ENCODE measurements at regions not wholly inside any gene's neighbourhood (a gene's known extent, or its start where the extent isn't known, plus 50 kb on each side); places are given as distances from the start of the nearest gene placed in this dataset.

DNA sequence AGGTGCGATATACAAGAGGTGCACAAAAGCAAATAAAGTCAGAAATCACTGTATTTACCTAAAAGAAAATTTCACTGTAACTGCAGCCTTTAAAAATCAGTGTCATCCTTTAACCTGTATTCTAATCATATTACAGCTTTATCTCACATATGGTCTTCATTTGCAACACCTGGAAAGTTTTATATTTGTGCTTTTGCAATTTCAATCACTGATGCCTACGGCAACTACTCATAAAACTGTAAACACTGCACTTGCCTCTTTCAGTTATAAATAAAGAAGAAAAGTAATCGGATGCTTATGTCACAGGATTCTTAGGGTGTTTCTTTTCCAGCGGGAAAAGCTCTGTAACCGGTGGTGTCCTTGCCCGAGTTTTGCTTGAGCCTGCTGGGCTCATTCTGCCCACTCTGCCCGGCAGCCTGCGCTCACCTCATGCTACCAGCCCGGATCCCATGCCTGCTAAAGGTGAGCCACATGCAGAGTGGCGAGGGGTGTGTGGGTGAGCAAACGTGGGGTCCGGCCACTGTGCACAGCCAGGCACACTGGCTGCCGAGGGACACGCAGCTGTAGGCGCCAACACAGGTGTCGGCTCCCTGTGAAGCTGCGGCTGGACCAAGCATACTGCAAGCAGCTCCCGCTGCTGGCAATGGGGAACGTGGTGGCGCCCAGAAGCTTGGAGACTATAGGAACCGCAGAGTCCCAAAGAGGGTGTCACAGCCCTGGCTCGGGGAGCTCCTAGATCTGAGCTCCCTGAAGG, 56.3 kb upstream of the ABCB5 start:
- no peaks in the 10 kb centered on the region for H3K9me2 ChIP-seq (replicated peaks; ENCODE audit: insufficient read depth)
- no peaks in the 10 kb centered on the region for H3K9me3 ChIP-seq (ENCODE audit: low read depth)
- H3K4me2 ChIP-seq = no peak overlapping the region
- no peaks in the 10 kb centered on the region for H3K4me1 ChIP-seq (ENCODE audit: insufficient read depth)
- no peaks in the 10 kb centered on the region for H3K27me3 ChIP-seq
- WGBS (ENCODE audit: low lambda C conversion rate, missing lambda C conversion rate) = 77% methylated on average over 22 of the region's 22 CpGs
- no peak overlapping the region for H3K4me3 ChIP-seq
- no peaks in the 10 kb centered on the region for H3K36me3 ChIP-seq (replicated peaks; ENCODE audit: insufficient read depth, low read depth)
- TF ChIP-seq CTCF (IDR thresholded peaks at IDR 0.05; ENCODE audit: poor library complexity) (no peak), EZH2 (IDR thresholded peaks at IDR 0.05; ENCODE audit: borderline replicate concordance) (no peak), EZH2phosphoT487 (IDR thresholded peaks at IDR 0.05; ENCODE audit: low read depth, severe bottlenecking, unreplicated experiment) (no peak)
- no peak overlapping the region for H3K27ac ChIP-seq
- no peak overlapping the region for H2AFZ ChIP-seq
- H3K79me2 ChIP-seq = no peaks in the 10 kb centered on the region
- DNase-seq (ENCODE audit: low spot score) = no peak
- H4K20me1 ChIP-seq (ENCODE audit: insufficient read depth, poor library complexity, severe bottlenecking) = no peaks in the 10 kb centered on the region

DNA sequence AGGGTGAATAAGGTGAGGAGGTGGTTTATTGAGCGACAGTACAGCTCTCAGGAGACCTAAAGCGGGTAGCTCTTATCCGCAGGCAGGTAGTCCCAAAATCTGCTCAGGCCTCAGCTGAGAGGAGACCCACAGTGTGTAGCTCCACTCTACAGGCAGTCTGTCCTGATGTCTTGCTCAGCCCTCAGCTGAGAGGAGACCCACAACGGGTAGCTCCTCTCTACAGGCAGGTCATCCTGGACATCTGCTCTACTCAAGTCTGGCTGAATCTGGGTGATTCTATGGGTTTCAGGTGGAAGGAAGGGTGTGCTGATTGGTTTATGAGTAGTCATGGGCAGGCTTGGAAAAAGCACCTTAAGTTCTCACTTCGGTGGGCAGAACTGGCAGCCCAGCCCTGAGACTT, 55.6 kb upstream of the ABCB5 start:
- Histone ChIP-seq H3K4me2 (no peak overlapping the region), H3K9me3 (ENCODE audit: low read depth) (no peaks in the 10 kb centered on the region), H3K9me2 (replicated peaks; ENCODE audit: insufficient read depth) (no peaks in the 10 kb centered on the region), H3K79me2 (no peaks in the 10 kb centered on the region), H2AFZ (no peak overlapping the region), H4K20me1 (ENCODE audit: insufficient read depth, poor library complexity, severe bottlenecking) (no peaks in the 10 kb centered on the region), H3K4me3 (no peak overlapping the region), H3K4me1 (ENCODE audit: insufficient read depth) (no peaks in the 10 kb centered on the region), H3K27me3 (no peaks in the 10 kb centered on the region), H3K27ac (no peak overlapping the region), H3K36me3 (replicated peaks; ENCODE audit: insufficient read depth, low read depth) (no peaks in the 10 kb centered on the region)
- DNase-seq (ENCODE audit: low spot score) = no peak
- WGBS (ENCODE audit: low lambda C conversion rate, missing lambda C conversion rate) = 95% methylated on average over 5 of the region's 5 CpGs
- TF ChIP-seq EZH2phosphoT487 (IDR thresholded peaks at IDR 0.05; ENCODE audit: low read depth, severe bottlenecking, unreplicated experiment) (no peak), CTCF (IDR thresholded peaks at IDR 0.05; ENCODE audit: poor library complexity) (no peak)

GRCh38 chr7:20560325-20561180, 54.9 kb upstream of the ABCB5 start:
- Histone ChIP-seq H3K79me2 (no peaks in the 10 kb centered on the region), H3K9me2 (replicated peaks; ENCODE audit: insufficient read depth) (no peaks in the 10 kb centered on the region), H3K4me1 (ENCODE audit: insufficient read depth) (no peaks in the 10 kb centered on the region), H3K4me3 (no peak overlapping the region), H3K36me3 (replicated peaks; ENCODE audit: insufficient read depth, low read depth) (no peaks in the 10 kb centered on the region), H4K20me1 (ENCODE audit: insufficient read depth, poor library complexity, severe bottlenecking) (no peaks in the 10 kb centered on the region), H3K27me3 (no peaks in the 10 kb centered on the region), H3K4me2 (no peak overlapping the region), H3K27ac (no peak overlapping the region), H3K9me3 (ENCODE audit: low read depth) (no peaks in the 10 kb centered on the region), H2AFZ (no peak overlapping the region)
- TF ChIP-seq CTCF (IDR thresholded peaks at IDR 0.05; ENCODE audit: poor library complexity) (no peak), EZH2 (IDR thresholded peaks at IDR 0.05; ENCODE audit: borderline replicate concordance) (no peak), EZH2phosphoT487 (IDR thresholded peaks at IDR 0.05; ENCODE audit: low read depth, severe bottlenecking, unreplicated experiment) (no peak)
- 91% methylated on average over 15 of the region's 16 CpGs for WGBS (ENCODE audit: low lambda C conversion rate, missing lambda C conversion rate)
- DNase-seq (ENCODE audit: low spot score) = no peak

All from hepatocyte (in vitro differentiated cells).